H1 (cell line): ENCODE measurements at regions not wholly inside any gene's neighbourhood (a gene's known extent, or its start where the extent isn't known, plus 50 kb on each side); places are given as distances from the start of the nearest gene placed in this dataset.

Experiments used
- BACH1 ChIP-seq: IDR thresholded peaks from 2 replicates; pipeline ENCODE4 v1.6.1; 2012; ENCODE audit warnings: low read length, improper control_type of control experiment
- CEBPB ChIP-seq: IDR thresholded peaks from 2 replicates; pipeline ENCODE4 v1.6.1; 2012; ENCODE audit warnings: low read depth, low read length
- CHD1 ChIP-seq: IDR thresholded peaks from 2 replicates; pipeline ENCODE4 v1.6.1; 2012; ENCODE audit warnings: low read depth, low read length, improper control_type of control experiment
- EZH2 ChIP-seq: fragments of 200-600 bp; sonication (generic); IDR thresholded peaks from 2 replicates; pipeline ENCODE4 v1.7.1; 2012; ENCODE audit warnings: low read depth, mild to moderate bottlenecking, moderate library complexity, low read length, inconsistent platforms; ENCODE audit not compliant: severe bottlenecking
- GABPA ChIP-seq: IDR thresholded peaks from 2 replicates; pipeline ENCODE4 v1.6.1; 2011; ENCODE audit warnings: mild to moderate bottlenecking, low read length, moderate library complexity, borderline replicate concordance; ENCODE audit not compliant: insufficient read depth
- POLR2A ChIP-seq, 2 experiments: IDR thresholded peaks; 1 replicate in 1 of 2; 2 replicates in 1 of 2; pipeline ENCODE4 v1.6.1; 2011; ENCODE audit warnings: low read depth in 2 of 2, low read length in 2 of 2, mild to moderate bottlenecking in 2 of 2; ENCODE audit errors: control extremely low read depth in 1 of 2
- RAD21 ChIP-seq, 2 experiments: IDR thresholded peaks in 1 of 2; conservative IDR thresholded peaks in 1 of 2; 2 replicates each; pipeline ENCODE4 v1.6.1; 2011; ENCODE audit warnings: low read depth in 2 of 2, low read length in 2 of 2, improper control_type of control experiment in 1 of 2, inconsistent platforms in 1 of 2, mild to moderate bottlenecking in 1 of 2, moderate library complexity in 1 of 2
- SIN3A ChIP-seq, 2 experiments: IDR thresholded peaks in 1 of 2; conservative IDR thresholded peaks in 1 of 2; 2 replicates each; pipeline ENCODE4 v1.6.1; 2011 to 2012; ENCODE audit warnings: low read length in 2 of 2, improper control_type of control experiment in 1 of 2, low read depth in 1 of 2, mild to moderate bottlenecking in 1 of 2
- TF ChIP-seq, protein P1 (sequence below), 3 experiments: IDR thresholded peaks; 1 replicate in 2 of 3; 2 replicates in 1 of 3; pipeline versions ENCODE4 v1.5.1 to v1.6.1; 2011; ENCODE audit warnings: low read length in 3 of 3, mild to moderate bottlenecking in 3 of 3, inconsistent platforms in 2 of 3, low read depth in 1 of 3, moderate library complexity in 1 of 3; ENCODE audit not compliant: insufficient read depth in 1 of 3; ENCODE audit errors: control extremely low read depth in 1 of 3

DNA sequence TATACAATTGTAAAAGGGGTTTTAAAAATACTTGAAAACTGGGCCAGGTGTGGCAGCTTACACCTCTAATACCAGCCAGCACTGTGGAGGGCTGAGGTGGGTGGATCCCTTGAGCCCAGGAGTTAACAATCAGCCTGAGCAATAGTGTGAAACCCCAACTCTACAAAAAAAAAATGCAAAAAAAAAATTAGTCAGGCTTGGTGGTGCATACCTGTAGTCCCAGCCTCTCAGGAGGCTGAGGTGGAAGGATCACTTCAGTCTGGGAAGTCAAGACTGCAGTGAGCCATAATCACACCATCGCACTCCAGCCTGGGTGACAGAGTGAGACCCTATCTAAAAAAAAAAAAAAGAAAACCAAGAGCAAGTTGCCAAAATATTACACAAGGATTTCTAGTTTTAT is 182.7 kb downstream of the UBE2E3 start:
- TF ChIP-seq, protein P1, sequence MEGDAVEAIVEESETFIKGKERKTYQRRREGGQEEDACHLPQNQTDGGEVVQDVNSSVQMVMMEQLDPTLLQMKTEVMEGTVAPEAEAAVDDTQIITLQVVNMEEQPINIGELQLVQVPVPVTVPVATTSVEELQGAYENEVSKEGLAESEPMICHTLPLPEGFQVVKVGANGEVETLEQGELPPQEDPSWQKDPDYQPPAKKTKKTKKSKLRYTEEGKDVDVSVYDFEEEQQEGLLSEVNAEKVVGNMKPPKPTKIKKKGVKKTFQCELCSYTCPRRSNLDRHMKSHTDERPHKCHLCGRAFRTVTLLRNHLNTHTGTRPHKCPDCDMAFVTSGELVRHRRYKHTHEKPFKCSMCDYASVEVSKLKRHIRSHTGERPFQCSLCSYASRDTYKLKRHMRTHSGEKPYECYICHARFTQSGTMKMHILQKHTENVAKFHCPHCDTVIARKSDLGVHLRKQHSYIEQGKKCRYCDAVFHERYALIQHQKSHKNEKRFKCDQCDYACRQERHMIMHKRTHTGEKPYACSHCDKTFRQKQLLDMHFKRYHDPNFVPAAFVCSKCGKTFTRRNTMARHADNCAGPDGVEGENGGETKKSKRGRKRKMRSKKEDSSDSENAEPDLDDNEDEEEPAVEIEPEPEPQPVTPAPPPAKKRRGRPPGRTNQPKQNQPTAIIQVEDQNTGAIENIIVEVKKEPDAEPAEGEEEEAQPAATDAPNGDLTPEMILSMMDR (IDR thresholded peaks at IDR 0.05; ENCODE audit: control extremely low read depth in 1 of 3, insufficient read depth in 1 of 3, low read depth in 1 of 3, low read length in 3 of 3) = no peak
- TF ChIP-seq RAD21 (IDR thresholded peaks at IDR 0.05 in 1 of 2, conservative IDR thresholded peaks at IDR 0.05 in 1 of 2; ENCODE audit: low read depth in 2 of 2, low read length in 2 of 2) (no peak), CHD1 (no peak), CEBPB (no peak), SIN3A (conservative IDR thresholded peaks at IDR 0.05 in 1 of 2, IDR thresholded peaks at IDR 0.05 in 1 of 2; ENCODE audit: low read depth in 1 of 2, low read length in 2 of 2) (no peak), EZH2 (no peak), POLR2A (IDR thresholded peaks at IDR 0.05; ENCODE audit: control extremely low read depth in 1 of 2, low read depth in 2 of 2, low read length in 2 of 2) (no peak), GABPA (no peak), BACH1 (no peak)
